ENCODE measurements at regions not wholly inside any gene's neighbourhood (a gene's known extent, or its start where the extent isn't known, plus 50 kb on each side); places are given as distances from the start of the nearest gene placed in this dataset.

DNA sequence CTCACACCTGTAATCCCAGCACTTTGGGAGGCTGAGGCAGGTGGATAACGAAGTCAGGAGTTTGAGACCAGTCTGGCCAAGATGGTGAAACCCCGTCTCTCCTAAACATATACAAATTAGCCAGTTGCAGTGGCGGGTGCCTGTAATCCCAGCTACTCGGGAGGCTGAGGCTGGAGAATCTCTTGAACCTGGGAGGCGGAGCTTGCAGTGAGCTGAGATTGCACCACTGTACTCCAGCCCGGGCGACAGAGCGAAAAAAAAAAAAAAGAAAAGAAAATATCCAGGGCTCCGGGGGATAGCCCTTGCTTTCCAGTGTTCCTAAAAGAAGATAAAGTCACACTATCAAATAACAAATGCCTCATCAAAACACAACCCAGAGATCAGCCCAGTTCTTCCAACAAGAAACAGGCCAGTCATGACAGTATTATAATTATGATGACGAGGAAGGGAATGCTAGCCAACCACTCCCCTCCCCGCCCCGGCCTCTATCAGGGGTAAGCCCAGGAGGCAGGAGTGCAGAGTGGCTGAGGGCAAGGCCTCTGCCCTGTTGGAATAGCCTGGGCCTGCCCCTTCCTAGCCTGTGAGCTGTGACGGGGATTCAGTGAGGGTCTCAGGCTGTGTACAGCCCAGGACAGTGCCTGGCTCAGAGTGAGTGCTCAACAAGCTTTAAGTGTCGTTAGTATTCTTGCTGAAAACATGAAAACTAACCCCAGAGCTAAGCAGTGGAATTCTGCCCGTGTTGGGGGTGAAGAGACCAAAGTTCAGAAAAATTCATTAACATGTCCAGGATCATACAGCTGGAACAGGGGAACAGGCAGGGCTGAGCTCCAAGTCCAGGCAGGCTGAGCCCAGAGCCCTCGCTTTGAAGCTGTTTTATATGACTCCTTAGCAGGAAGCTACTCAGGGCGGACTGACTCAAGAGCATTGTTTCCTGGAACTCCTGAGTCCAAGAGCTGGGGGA lies 54.3 kb downstream of the FAM241B start:
- TF ChIP-seq CTCF (IDR thresholded peaks at IDR 0.05; ENCODE audit: insufficient read depth, low read depth, low read length), result no peak
- no peaks in the 10 kb centered on the region for H3K36me3 ChIP-seq (ENCODE audit: control insufficient read depth, insufficient read depth, low read length)
- DNase-seq (ENCODE audit: low read depth), result no peak
- ChIA-PET POLR2A (interaction anchor here (0.7 kb wide), 1 partner anchor 289 kb away, joined by 6 read pairs; no protein-coding TSS in a partner anchor), CTCF (interaction anchor here (0.6 to 1.6 kb wide), 7 partner anchors 10 to 103 kb away, joined by 3 to 8 read pairs (median 3); no protein-coding TSS in a partner anchor)
- H3K27me3 ChIP-seq (ENCODE audit: control insufficient read depth, insufficient read depth, low read length), result peaks cover 28% of the 10 kb centered on the region
- H3K4me3 ChIP-seq (ENCODE audit: low read depth, low read length), result no peak overlapping the region

DNA sequence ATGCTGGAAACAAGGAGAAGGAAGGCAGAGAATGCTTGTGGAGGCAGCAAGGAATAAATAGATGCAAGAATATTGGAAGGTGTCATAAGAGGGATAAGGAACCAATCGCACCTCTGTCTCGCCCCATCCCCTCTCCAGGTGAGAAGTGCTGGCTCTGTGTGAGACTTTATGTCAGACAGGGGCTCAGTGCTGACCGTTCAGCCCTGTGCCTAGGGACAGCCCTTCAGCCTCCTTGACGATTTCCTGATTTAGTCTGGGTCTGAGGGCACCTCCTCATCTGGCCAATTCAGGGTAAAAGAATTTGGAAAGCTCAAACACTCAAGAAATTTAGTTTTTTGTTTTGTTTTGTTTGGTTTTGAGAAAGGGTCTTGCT lies 54.9 kb downstream of the FAM241B start:
- CTCF ChIA-PET, result interaction anchor here (0.9 to 1.6 kb wide), 6 partner anchors 10 to 102 kb away, joined by 3 to 8 read pairs (median 3); no protein-coding TSS in a partner anchor

DNA sequence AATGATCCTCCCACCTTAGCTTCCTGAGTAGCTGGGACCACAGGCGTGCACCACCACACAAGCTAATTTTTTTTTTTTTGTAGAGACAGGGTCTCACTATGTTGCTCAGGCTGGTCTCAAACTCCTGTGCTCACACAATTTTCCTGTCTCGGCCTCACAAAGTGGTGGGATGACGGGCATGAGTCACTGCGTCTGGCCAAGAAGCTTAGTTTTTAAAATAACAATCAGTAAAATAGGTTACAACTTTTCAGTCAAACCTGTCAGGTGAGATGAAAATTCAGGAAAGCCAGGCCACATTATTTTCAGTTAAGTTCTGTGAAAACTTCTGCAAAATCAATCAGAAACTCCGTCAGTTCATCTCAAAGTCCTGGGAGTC lies 55.4 kb downstream of the FAM241B start:
- no peak for DNase-seq (ENCODE audit: low read depth)
- Histone ChIP-seq H3K4me3 (ENCODE audit: low read depth, low read length) (no peak overlapping the region), H3K27me3 (ENCODE audit: control insufficient read depth, insufficient read depth, low read length) (peaks cover 20% of the 10 kb centered on the region), H3K36me3 (ENCODE audit: control insufficient read depth, insufficient read depth, low read length) (no peaks in the 10 kb centered on the region)
- ChIA-PET POLR2A (no interaction called here), CTCF (interaction anchor here (1.6 kb wide), 1 partner anchor 12 kb away, joined by 5 read pairs; no protein-coding TSS in a partner anchor)
- TF ChIP-seq CTCF (IDR thresholded peaks at IDR 0.05; ENCODE audit: insufficient read depth, low read depth, low read length), result no peak

More for the DNA sequence above, 54.9 kb downstream of the FAM241B start:
- POLR2A ChIA-PET, result no interaction called here
- DNase-seq (ENCODE audit: low read depth), result no peak
- Histone ChIP-seq H3K27me3 (ENCODE audit: control insufficient read depth, insufficient read depth, low read length) (peaks cover 23% of the 10 kb centered on the region), H3K36me3 (ENCODE audit: control insufficient read depth, insufficient read depth, low read length) (no peaks in the 10 kb centered on the region), H3K4me3 (ENCODE audit: low read depth, low read length) (no peak overlapping the region)
- no peak for TF ChIP-seq CTCF (IDR thresholded peaks at IDR 0.05; ENCODE audit: insufficient read depth, low read depth, low read length)

GRCh38 chr10:69685802-69686585 lies 55.9 kb downstream of the FAM241B start:
- TF ChIP-seq CTCF (IDR thresholded peaks at IDR 0.05; ENCODE audit: insufficient read depth, low read depth, low read length), result no peak
- Histone ChIP-seq H3K27me3 (ENCODE audit: control insufficient read depth, insufficient read depth, low read length) (peaks cover 19% of the 10 kb centered on the region), H3K4me3 (ENCODE audit: low read depth, low read length) (no peak overlapping the region), H3K36me3 (ENCODE audit: control insufficient read depth, insufficient read depth, low read length) (no peaks in the 10 kb centered on the region)
- POLR2A ChIA-PET, result no interaction called here
- DNase-seq (ENCODE audit: low read depth), result no peak
- CTCF ChIA-PET, result interaction anchor here (0.6 to 2.3 kb wide), 4 partner anchors 9 to 104 kb away, joined by 3 to 9 read pairs (median 4); no protein-coding TSS in a partner anchor

GRCh38 chr10:69686866-69687265 lies 56.8 kb downstream of the FAM241B start:
- DNase-seq (ENCODE audit: low read depth), result no peak
- TF ChIP-seq CTCF (IDR thresholded peaks at IDR 0.05; ENCODE audit: insufficient read depth, low read depth, low read length), result no peak
- Histone ChIP-seq H3K27me3 (ENCODE audit: control insufficient read depth, insufficient read depth, low read length) (peaks cover 15% of the 10 kb centered on the region), H3K36me3 (ENCODE audit: control insufficient read depth, insufficient read depth, low read length) (no peaks in the 10 kb centered on the region), H3K4me3 (ENCODE audit: low read depth, low read length) (no peak overlapping the region)
- ChIA-PET CTCF (interaction anchor here (0.9 to 2.3 kb wide), 5 partner anchors 8 to 42 kb away, joined by 3 to 9 read pairs (median 4); no protein-coding TSS in a partner anchor), POLR2A (no interaction called here)
